GM18907 (cell line): ENCODE measurements at regions not wholly inside any gene's neighbourhood (a gene's known extent, or its start where the extent isn't known, plus 50 kb on each side); places are given as distances from the start of the nearest gene placed in this dataset.
"Not testable (repeated sequence)": the region's sequence is repeated elsewhere in the genome, so short reads cannot be mapped to it uniquely, and the experiment has no call there.

ENCODE experiments used
- ATAC-seq: cut with Tn5 transposase; IDR thresholded peaks from one replicate; pipeline ENCODE4 v1.9.1; 2021; ENCODE audit warnings: mild to moderate bottlenecking, moderate library complexity; ENCODE audit not compliant: unreplicated experiment

- no peak for ATAC-seq
Measured at GRCh38 chr5:96110300-96110699, 148.6 kb upstream of the ELL2 start.

GRCh38 chr5:96108629-96109028 is 147.0 kb upstream of the ELL2 start:
- ATAC-seq: not testable (repeated sequence)

- not testable (repeated sequence) for ATAC-seq
Measured at GRCh38 chr5:96103829-96104228, 142.2 kb upstream of the ELL2 start.

GRCh38 chr5:96101358-96102089 is 139.9 kb upstream of the ELL2 start:
- ATAC-seq: no peak

- not testable (repeated sequence) for ATAC-seq
Measured at GRCh38 chr5:96097488-96097887, 135.8 kb upstream of the ELL2 start.

GRCh38 chr5:96096724-96097123 is 135.1 kb upstream of the ELL2 start:
- no peak for ATAC-seq

GRCh38 chr5:96094904-96095303 is 133.3 kb upstream of the ELL2 start:
- no peak for ATAC-seq

GRCh38 chr5:96093890-96094381 is 132.3 kb upstream of the ELL2 start:
- no peak for ATAC-seq

GRCh38 chr5:96093340-96093739 is 131.7 kb upstream of the ELL2 start:
- ATAC-seq: no peak

GRCh38 chr5:96091874-96092273 is 130.2 kb upstream of the ELL2 start:
- ATAC-seq: no peak

- no peak for ATAC-seq
Measured at GRCh38 chr5:96090215-96090614, 128.6 kb upstream of the ELL2 start.

- ATAC-seq: no peak
Measured at GRCh38 chr5:96088706-96089498, 127.3 kb upstream of the ELL2 start.

GRCh38 chr5:96087939-96088338 is 126.3 kb upstream of the ELL2 start:
- no peak for ATAC-seq

GRCh38 chr5:96084874-96085506 is 123.3 kb upstream of the ELL2 start:
- ATAC-seq: no peak

GRCh38 chr5:96083361-96083881 is 121.8 kb upstream of the ELL2 start:
- ATAC-seq: no peak

- no peak for ATAC-seq
Measured at GRCh38 chr5:96081276-96081858, 119.7 kb upstream of the ELL2 start.

GRCh38 chr5:96080557-96080956 is 118.9 kb upstream of the ELL2 start:
- no peak for ATAC-seq

GRCh38 chr5:96079962-96080361 is 118.3 kb upstream of the ELL2 start:
- no peak for ATAC-seq

GRCh38 chr5:96079075-96079474 is 117.4 kb upstream of the ELL2 start:
- no peak for ATAC-seq

- no peak for ATAC-seq
Measured at GRCh38 chr5:96076451-96076850, 114.8 kb upstream of the ELL2 start.
